Upper lobe of left lung (tissue), 6 donors: ENCODE measurements at regions not wholly inside any gene's neighbourhood (a gene's known extent, or its start where the extent isn't known, plus 50 kb on each side); places are given as distances from the start of the nearest gene placed in this dataset.

ENCODE experiments used
- ATAC-seq, 2 donors: fragments of 200-7000 bp; cut with Tn5 transposase; one replicate each; pipeline ENCODE4 v1.9.1; 2022; ENCODE audit warnings: mild to moderate bottlenecking in 2 of 2, moderate library complexity in 2 of 2; ENCODE audit not compliant: low FRiP score in 2 of 2
- DNase-seq, 2 donors: peaks; one replicate each; pipeline ENCODE4 v3.0.0-alpha.2; 2019 to 2020
- H3K27ac ChIP-seq, 4 donors: fragments of 200-600 bp; sonication (generic); one replicate each; pipeline ENCODE4 v1.5.1; 2016 to 2019
- H3K27me3 ChIP-seq, 4 donors: fragments of 200-600 bp; sonication (generic); one replicate each; pipeline ENCODE4 v1.5.1; 2017 to 2019
- H3K36me3 ChIP-seq, 4 donors: fragments of 200-600 bp; sonication (generic); one replicate each; pipeline ENCODE4 v1.5.1; 2016 to 2019
- H3K4me1 ChIP-seq, 4 donors: fragments of 200-600 bp; sonication (generic); one replicate each; pipeline ENCODE4 v1.5.1; 2018 to 2019
- H3K4me3 ChIP-seq, 4 donors: fragments of 200-600 bp; sonication (generic); one replicate each; pipeline ENCODE4 v1.5.1; 2017 to 2019; ENCODE audit warnings: mild to moderate bottlenecking in 2 of 4, moderate library complexity in 1 of 4
- H3K9me3 ChIP-seq, 4 donors: fragments of 200-600 bp; sonication (generic); one replicate each; pipeline ENCODE4 v1.5.1; 2018 to 2019
- CTCF ChIP-seq, 6 experiments: fragments of 450-650 bp in 4 of 6; fragments of 200-600 bp in 2 of 6; sonication (generic) in 2 of 6; IDR thresholded peaks; one replicate each; pipeline ENCODE4 v1.5.1; 2016 to 2019; ENCODE audit warnings: antibody characterized with exemption in 6 of 6
- EP300 ChIP-seq, 4 donors: sonication (generic); formaldehyde crosslinking; IDR thresholded peaks; one replicate each; pipeline ENCODE4 v1.5.1; 2017; ENCODE audit warnings: antibody characterized with exemption in 4 of 4, control low read depth in 2 of 4
- POLR2A ChIP-seq, 4 donors: fragments of 450-650 bp; IDR thresholded peaks; one replicate each; pipeline ENCODE4 v1.5.1; 2016 to 2017; ENCODE audit warnings: antibody characterized with exemption in 4 of 4, mild to moderate bottlenecking in 2 of 4
- POLR2AphosphoS5 ChIP-seq, 2 donors: sonication (generic); formaldehyde crosslinking; IDR thresholded peaks; one replicate each; pipeline ENCODE4 v1.5.1; 2017; ENCODE audit warnings: antibody characterized with exemption in 2 of 2
- WGBS, 2 donors: methylation state at CpG; one replicate each; pipeline ENCODE4 v1.1.5; 2017 to 2018; 5-methylcytosine and 5-hydroxymethylcytosine counted together
- donor health status: DM: no; HTN: no; CAD: no; lungs with moderate emphysema.
- donor health status: DM: no; HTN: yes; CAD: no; lungs with severe emphysema.

- no peaks in the 10 kb centered on the region for H3K4me1 ChIP-seq
- no peak overlapping the region for H3K27ac ChIP-seq
- H3K9me3 ChIP-seq, result peaks cover 0 to 11% (median 6%) of the 10 kb centered on the region in 4 donors
- H3K36me3 ChIP-seq, result no peaks in the 10 kb centered on the region
- no peak for TF ChIP-seq POLR2A (IDR thresholded peaks at IDR 0.05)
- TF ChIP-seq CTCF (IDR thresholded peaks at IDR 0.05), result no peak
- DNase-seq (peak in 1 of 2 donors; percentile 22), ATAC-seq (no peak)
- H3K27me3 ChIP-seq, result no peaks in the 10 kb centered on the region
- H3K4me3 ChIP-seq, result no peak overlapping the region
- WGBS, 2 donors, result 95 to 96% methylated on average over 13 of the region's 13 CpGs
Measured at GRCh38 chr12:63415357-63415756, 252.9 kb downstream of the DPY19L2 start.

- WGBS, 2 donors, result 41% methylated on average over 1 of the region's 1 CpG
- TF ChIP-seq POLR2A (IDR thresholded peaks at IDR 0.05), result no peak
- no peak for TF ChIP-seq POLR2AphosphoS5 (IDR thresholded peaks at IDR 0.05)
- no peak for TF ChIP-seq EP300 (IDR thresholded peaks at IDR 0.05)
- TF ChIP-seq CTCF (IDR thresholded peaks at IDR 0.05), result no peak
- no peak overlapping the region for H3K27ac ChIP-seq
- ATAC-seq (no peak), DNase-seq (no peak)
- no peaks in the 10 kb centered on the region for H3K27me3 ChIP-seq
- H3K9me3 ChIP-seq, result peaks cover 0 to 9% (median 5%) of the 10 kb centered on the region in 4 donors
- no peaks in the 10 kb centered on the region for H3K36me3 ChIP-seq
- H3K4me1 ChIP-seq, result no peaks in the 10 kb centered on the region
- H3K4me3 ChIP-seq, result no peak overlapping the region
Measured at GRCh38 chr12:63410197-63410596, 258.1 kb downstream of the DPY19L2 start.

GRCh38 chr12:63406781-63407180 is 255.8 kb upstream of the AVPR1A start:
- Histone ChIP-seq H3K4me3 (no peak overlapping the region), H3K9me3 (peaks cover 0 to 6% (median 3%) of the 10 kb centered on the region in 4 donors), H3K4me1 (no peaks in the 10 kb centered on the region), H3K36me3 (no peaks in the 10 kb centered on the region), H3K27me3 (no peaks in the 10 kb centered on the region), H3K27ac (no peak overlapping the region)
- DNase-seq (no peak), ATAC-seq (no peak)
- 86 to 95% methylated on average over 2 of the region's 2 CpGs for WGBS, 2 donors
- TF ChIP-seq POLR2AphosphoS5 (IDR thresholded peaks at IDR 0.05) (no peak), POLR2A (IDR thresholded peaks at IDR 0.05) (no peak), CTCF (IDR thresholded peaks at IDR 0.05) (no peak), EP300 (IDR thresholded peaks at IDR 0.05) (no peak)

GRCh38 chr12:63404611-63405010 is 253.6 kb upstream of the AVPR1A start:
- no peaks in the 10 kb centered on the region for H3K36me3 ChIP-seq
- no peak for ATAC-seq
- WGBS, 2 donors, result 0% methylated on average over 1 of the region's 1 CpG; no CpG with 5 or more reads in 1 of the 2 donors
- DNase-seq, result no peak
- no peak overlapping the region for H3K4me3 ChIP-seq
- H3K27ac ChIP-seq, result no peak overlapping the region
- peaks cover 0 to 6% (median 3%) of the 10 kb centered on the region in 4 donors for H3K9me3 ChIP-seq
- TF ChIP-seq POLR2A (IDR thresholded peaks at IDR 0.05) (no peak), POLR2AphosphoS5 (IDR thresholded peaks at IDR 0.05) (no peak), EP300 (IDR thresholded peaks at IDR 0.05) (no peak), CTCF (IDR thresholded peaks at IDR 0.05) (no peak)
- H3K27me3 ChIP-seq, result no peaks in the 10 kb centered on the region
- no peaks in the 10 kb centered on the region for H3K4me1 ChIP-seq

GRCh38 chr12:63403256-63403655 is 252.3 kb upstream of the AVPR1A start:
- Histone ChIP-seq H3K4me1 (no peaks in the 10 kb centered on the region), H3K4me3 (no peak overlapping the region), H3K27ac (no peak overlapping the region), H3K27me3 (no peaks in the 10 kb centered on the region), H3K9me3 (peaks cover 0 to 14% (median 6%) of the 10 kb centered on the region in 4 donors), H3K36me3 (no peaks in the 10 kb centered on the region)
- DNase-seq, result no peak
- ATAC-seq, result no peak
- no peak for TF ChIP-seq POLR2A (IDR thresholded peaks at IDR 0.05)
- WGBS, 2 donors, result 40 to 75% methylated on average over 1 of the region's 1 CpG
